HUES64 (cell line): ENCODE measurements at regions not wholly inside any gene's neighbourhood (a gene's known extent, or its start where the extent isn't known, plus 50 kb on each side); places are given as distances from the start of the nearest gene placed in this dataset.

Experiments used
- H3K27ac ChIP-seq: 2 replicates; pipeline ENCODE4 v1.7.0; 2013; ENCODE audit warnings: low read depth, low read length, inconsistent platforms
- H3K27me3 ChIP-seq: 2 replicates; pipeline ENCODE4 v1.6.1; 2013; ENCODE audit warnings: mild to moderate bottlenecking, low read length; ENCODE audit not compliant: insufficient read depth
- H3K36me3 ChIP-seq: 2 replicates; pipeline ENCODE4 v1.6.1; 2013; ENCODE audit warnings: mild to moderate bottlenecking, low read length; ENCODE audit not compliant: insufficient read depth
- H3K4me1 ChIP-seq: 2 replicates; pipeline ENCODE4 v1.6.1; 2013; ENCODE audit warnings: mild to moderate bottlenecking, low read length, moderate library complexity; ENCODE audit not compliant: insufficient read depth
- H3K4me3 ChIP-seq: 2 replicates; pipeline ENCODE4 v1.5.1; 2013; ENCODE audit warnings: mild to moderate bottlenecking, low read length, moderate library complexity
- H3K9ac ChIP-seq: 2 replicates; pipeline ENCODE4 v1.6.1; 2013; ENCODE audit warnings: mild to moderate bottlenecking, low read depth, low read length
- H3K9me3 ChIP-seq: 2 replicates; pipeline ENCODE4 v1.6.1; 2013; ENCODE audit warnings: low read depth, low read length; ENCODE audit not compliant: insufficient read depth
- WGBS: fragments of 150-250, 120-280 bp; methylation state at CpG from one replicate; pipeline ENCODE4 v1.1.7; 2013; ENCODE audit warnings: missing lambda C conversion rate; 5-methylcytosine and 5-hydroxymethylcytosine counted together

- Histone ChIP-seq H3K4me1 (no peaks in the 10 kb centered on the region), H3K9ac (no peak overlapping the region), H3K36me3 (no peaks in the 10 kb centered on the region), H3K27me3 (no peaks in the 10 kb centered on the region), H3K27ac (no peak overlapping the region), H3K9me3 (no peaks in the 10 kb centered on the region), H3K4me3 (no peak overlapping the region)
- whole genome bisulfite sequencing = 97% methylated on average over 3 of the region's 3 CpGs
Observed at GRCh38 chr1:58921342-58921741, 137.5 kb upstream of the JUN start.

- no peak overlapping the region for H3K4me3 ChIP-seq
- H3K36me3 ChIP-seq = no peaks in the 10 kb centered on the region
- no peak overlapping the region for H3K9ac ChIP-seq
- no peak overlapping the region for H3K27ac ChIP-seq
- H3K27me3 ChIP-seq = no peaks in the 10 kb centered on the region
- no peaks in the 10 kb centered on the region for H3K4me1 ChIP-seq
- no peaks in the 10 kb centered on the region for H3K9me3 ChIP-seq
- WGBS = 87% methylated on average over 2 of the region's 2 CpGs
Observed at GRCh38 chr1:58921751-58922150, 137.9 kb upstream of the JUN start.

GRCh38 chr1:58922302-58923089, 138.6 kb upstream of the JUN start:
- Histone ChIP-seq H3K9me3 (no peaks in the 10 kb centered on the region), H3K4me1 (no peaks in the 10 kb centered on the region), H3K27me3 (no peaks in the 10 kb centered on the region), H3K36me3 (no peaks in the 10 kb centered on the region), H3K27ac (no peak overlapping the region), H3K9ac (no peak overlapping the region), H3K4me3 (no peak overlapping the region)
- 91% methylated on average over 13 of the region's 13 CpGs for WGBS

- Histone ChIP-seq H3K9me3 (no peaks in the 10 kb centered on the region), H3K4me1 (no peaks in the 10 kb centered on the region), H3K27me3 (no peaks in the 10 kb centered on the region), H3K4me3 (no peak overlapping the region), H3K27ac (no peak overlapping the region), H3K9ac (no peak overlapping the region), H3K36me3 (no peaks in the 10 kb centered on the region)
- 100% methylated on average over 2 of the region's 3 CpGs for WGBS
Observed at GRCh38 chr1:58923090-58923470, 139.2 kb upstream of the JUN start.

- Histone ChIP-seq H3K4me1 (no peaks in the 10 kb centered on the region), H3K36me3 (no peaks in the 10 kb centered on the region), H3K9ac (no peak overlapping the region), H3K27ac (no peak overlapping the region), H3K4me3 (no peak overlapping the region), H3K9me3 (no peaks in the 10 kb centered on the region), H3K27me3 (no peaks in the 10 kb centered on the region)
Observed at GRCh38 chr1:58924016-58924565, 140.2 kb upstream of the JUN start.

- no peak overlapping the region for H3K9ac ChIP-seq
- no peaks in the 10 kb centered on the region for H3K36me3 ChIP-seq
- H3K4me1 ChIP-seq = no peaks in the 10 kb centered on the region
- H3K27ac ChIP-seq = no peak overlapping the region
- 83% methylated on average over 4 of the region's 4 CpGs for WGBS
- no peak overlapping the region for H3K4me3 ChIP-seq
- no peaks in the 10 kb centered on the region for H3K9me3 ChIP-seq
- no peaks in the 10 kb centered on the region for H3K27me3 ChIP-seq
Observed at GRCh38 chr1:58924821-58925220, 141.0 kb upstream of the JUN start.

GRCh38 chr1:58925247-58925646, 141.4 kb upstream of the JUN start:
- H3K36me3 ChIP-seq = no peaks in the 10 kb centered on the region
- no peak overlapping the region for H3K4me3 ChIP-seq
- no peaks in the 10 kb centered on the region for H3K4me1 ChIP-seq
- no peaks in the 10 kb centered on the region for H3K9me3 ChIP-seq
- no peak overlapping the region for H3K9ac ChIP-seq
- WGBS = 96% methylated on average over 2 of the region's 2 CpGs
- no peak overlapping the region for H3K27ac ChIP-seq
- H3K27me3 ChIP-seq = no peaks in the 10 kb centered on the region

GRCh38 chr1:58926152-58926551, 142.3 kb upstream of the JUN start:
- WGBS = 88% methylated on average over 1 of the region's 1 CpG
- H3K9ac ChIP-seq = no peak overlapping the region
- H3K27me3 ChIP-seq = no peaks in the 10 kb centered on the region
- H3K9me3 ChIP-seq = no peaks in the 10 kb centered on the region
- H3K36me3 ChIP-seq = no peaks in the 10 kb centered on the region
- no peak overlapping the region for H3K4me3 ChIP-seq
- H3K4me1 ChIP-seq = no peaks in the 10 kb centered on the region
- H3K27ac ChIP-seq = no peak overlapping the region

GRCh38 chr1:58927041-58927721, 143.3 kb upstream of the JUN start:
- H3K27me3 ChIP-seq = no peaks in the 10 kb centered on the region
- no peaks in the 10 kb centered on the region for H3K36me3 ChIP-seq
- no peak overlapping the region for H3K9ac ChIP-seq
- no peaks in the 10 kb centered on the region for H3K9me3 ChIP-seq
- H3K4me3 ChIP-seq = no peak overlapping the region
- no peaks in the 10 kb centered on the region for H3K4me1 ChIP-seq
- H3K27ac ChIP-seq = no peak overlapping the region
- 93% methylated on average over 4 of the region's 4 CpGs for WGBS

- H3K27me3 ChIP-seq = no peaks in the 10 kb centered on the region
- H3K9me3 ChIP-seq = no peaks in the 10 kb centered on the region
- H3K4me1 ChIP-seq = no peaks in the 10 kb centered on the region
Observed at GRCh38 chr1:58927722-58928085, 143.9 kb upstream of the JUN start.

GRCh38 chr1:58928514-58928913, 144.7 kb upstream of the JUN start:
- WGBS = 86% methylated on average over 6 of the region's 6 CpGs
- Histone ChIP-seq H3K9ac (no peak overlapping the region), H3K9me3 (no peaks in the 10 kb centered on the region), H3K4me3 (no peak overlapping the region), H3K36me3 (no peaks in the 10 kb centered on the region), H3K27ac (no peak overlapping the region), H3K4me1 (no peaks in the 10 kb centered on the region), H3K27me3 (no peaks in the 10 kb centered on the region)

More at GRCh38 chr1:58927722-58928085, 143.9 kb upstream of the JUN start:
- H3K4me3 ChIP-seq = no peak overlapping the region
- H3K9ac ChIP-seq = no peak overlapping the region
- no peaks in the 10 kb centered on the region for H3K36me3 ChIP-seq
- 98% methylated on average over 3 of the region's 3 CpGs for WGBS
- no peak overlapping the region for H3K27ac ChIP-seq
